ENCODE measurements at regions not wholly inside any gene's neighbourhood (a gene's known extent, or its start where the extent isn't known, plus 50 kb on each side); places are given as distances from the start of the nearest gene placed in this dataset.

- ATAC-seq (ENCODE audit: low read depth in 2 of 2) (no peak), DNase-seq (no peak)
- peaks cover 6% of the 10 kb centered on the region for H3K4me1 ChIP-seq (ENCODE audit: control insufficient read depth, insufficient read depth, low read length, poor library complexity, severe bottlenecking)
- peaks cover 0 to 8% (median 0%) of the 10 kb centered on the region in 7 donors for H3K9me3 Mint-ChIP-seq
- no peak overlapping the region for H3K27ac ChIP-seq (ENCODE audit: insufficient read depth, low read length, poor library complexity, severe bottlenecking)
- H3K4me3 ChIP-seq (ENCODE audit: low read depth, low read length) = no peak overlapping the region
- H3K36me3 Mint-ChIP-seq = no peaks in the 10 kb centered on the region
- H3K27me3 Mint-ChIP-seq = no peaks in the 10 kb centered on the region
- no peaks in the 10 kb centered on the region for H3K27me3 ChIP-seq (ENCODE audit: control insufficient read depth, insufficient read depth, low read length)
- H3K4me1 Mint-ChIP-seq = peaks cover 16 to 41% (median 31%) of the 10 kb centered on the region in 4 donors
- H3K9me3 ChIP-seq (ENCODE audit: control insufficient read depth in 2 of 2, low read length in 2 of 2) = no peaks in the 10 kb centered on the region
- H3K27ac Mint-ChIP-seq = peak overlapping the region in 1 of 3 donors; percentile 20
- no peak overlapping the region for H3K4me3 Mint-ChIP-seq
- no peaks in the 10 kb centered on the region for H3K36me3 ChIP-seq (ENCODE audit: control insufficient read depth, insufficient read depth, low read length)
Measured at GRCh38 chr12:91921555-91921954, 224.1 kb downstream of the BTG1 start.

- Mint-ChIP-seq H3K27ac (peak overlapping the region; percentile 21 to 65 (median 52)), H3K9me3 (peaks cover 0 to 8% (median 0%) of the 10 kb centered on the region in 7 donors), H3K4me1 (peaks cover 21 to 43% (median 31%) of the 10 kb centered on the region in 4 donors), H3K27me3 (no peaks in the 10 kb centered on the region), H3K4me3 (peak overlapping the region in 1 of 4 donors; percentile 53), H3K36me3 (no peaks in the 10 kb centered on the region)
- Histone ChIP-seq H3K4me1 (ENCODE audit: control insufficient read depth, insufficient read depth, low read length, poor library complexity, severe bottlenecking) (peaks cover 6% of the 10 kb centered on the region), H3K9me3 (ENCODE audit: control insufficient read depth in 2 of 2, low read length in 2 of 2) (no peaks in the 10 kb centered on the region), H3K27me3 (ENCODE audit: control insufficient read depth, insufficient read depth, low read length) (no peaks in the 10 kb centered on the region), H3K36me3 (ENCODE audit: control insufficient read depth, insufficient read depth, low read length) (no peaks in the 10 kb centered on the region), H3K27ac (ENCODE audit: insufficient read depth, low read length, poor library complexity, severe bottlenecking) (no peak overlapping the region), H3K4me3 (ENCODE audit: low read depth, low read length) (no peak overlapping the region)
- peak in 1 of 3 donors; percentile 16 for DNase-seq
- ATAC-seq (ENCODE audit: low read depth in 2 of 2) = no peak
Measured at GRCh38 chr12:91920741-91921140, 224.9 kb downstream of the BTG1 start.

- peaks cover 0 to 8% (median 0%) of the 10 kb centered on the region in 7 donors for H3K9me3 Mint-ChIP-seq
- DNase-seq = peak in 1 of 3 donors; percentile 52
Measured at GRCh38 chr12:91920276-91920675, 225.4 kb downstream of the BTG1 start.

GRCh38 chr12:91918431-91918830 is 227.2 kb downstream of the BTG1 start:
- DNase-seq = no peak
- Histone ChIP-seq H3K4me3 (ENCODE audit: low read depth, low read length) (no peak overlapping the region), H3K9me3 (ENCODE audit: control insufficient read depth in 2 of 2, low read length in 2 of 2) (no peaks in the 10 kb centered on the region), H3K36me3 (ENCODE audit: control insufficient read depth, insufficient read depth, low read length) (no peaks in the 10 kb centered on the region), H3K4me1 (ENCODE audit: control insufficient read depth, insufficient read depth, low read length, poor library complexity, severe bottlenecking) (peaks cover 6% of the 10 kb centered on the region), H3K27ac (ENCODE audit: insufficient read depth, low read length, poor library complexity, severe bottlenecking) (no peak overlapping the region), H3K27me3 (ENCODE audit: control insufficient read depth, insufficient read depth, low read length) (no peaks in the 10 kb centered on the region)
- H3K4me3 Mint-ChIP-seq = no peak overlapping the region
- peaks cover 21 to 43% (median 30%) of the 10 kb centered on the region in 4 donors for H3K4me1 Mint-ChIP-seq
- H3K9me3 Mint-ChIP-seq = peaks cover 0 to 8% (median 0%) of the 10 kb centered on the region in 7 donors
- no peaks in the 10 kb centered on the region for H3K36me3 Mint-ChIP-seq
- H3K27me3 Mint-ChIP-seq = no peaks in the 10 kb centered on the region
- no peak for ATAC-seq (ENCODE audit: low read depth in 2 of 2)
- H3K27ac Mint-ChIP-seq = peak overlapping the region in 1 of 3 donors; percentile 42

More at GRCh38 chr12:91920276-91920675, 225.4 kb downstream of the BTG1 start:
- Mint-ChIP-seq H3K27ac (peak overlapping the region in 2 of 3 donors; percentile 52 to 65), H3K4me3 (peak overlapping the region in 1 of 4 donors; percentile 53), H3K36me3 (no peaks in the 10 kb centered on the region), H3K27me3 (no peaks in the 10 kb centered on the region), H3K4me1 (peaks cover 21 to 43% (median 31%) of the 10 kb centered on the region in 4 donors)
- Histone ChIP-seq H3K9me3 (ENCODE audit: control insufficient read depth in 2 of 2, low read length in 2 of 2) (no peaks in the 10 kb centered on the region), H3K4me3 (ENCODE audit: low read depth, low read length) (no peak overlapping the region), H3K27ac (ENCODE audit: insufficient read depth, low read length, poor library complexity, severe bottlenecking) (no peak overlapping the region), H3K4me1 (ENCODE audit: control insufficient read depth, insufficient read depth, low read length, poor library complexity, severe bottlenecking) (peaks cover 6% of the 10 kb centered on the region), H3K36me3 (ENCODE audit: control insufficient read depth, insufficient read depth, low read length) (no peaks in the 10 kb centered on the region), H3K27me3 (ENCODE audit: control insufficient read depth, insufficient read depth, low read length) (no peaks in the 10 kb centered on the region)
- peak; percentile 60 to 66 for ATAC-seq (ENCODE audit: low read depth in 2 of 2)

- H3K27me3 Mint-ChIP-seq = no peaks in the 10 kb centered on the region
- H3K4me1 Mint-ChIP-seq = peaks cover 8 to 33% (median 14%) of the 10 kb centered on the region in 4 donors
- ATAC-seq (ENCODE audit: low read depth in 2 of 2) (no peak), DNase-seq (no peak)
- no peaks in the 10 kb centered on the region for H3K4me1 ChIP-seq (ENCODE audit: control insufficient read depth, insufficient read depth, low read length, poor library complexity, severe bottlenecking)
- peaks cover 0 to 9% (median 0%) of the 10 kb centered on the region in 7 donors for H3K9me3 Mint-ChIP-seq
- H3K27ac ChIP-seq (ENCODE audit: insufficient read depth, low read length, poor library complexity, severe bottlenecking) = no peak overlapping the region
- H3K27ac Mint-ChIP-seq = no peak overlapping the region
- no peaks in the 10 kb centered on the region for H3K27me3 ChIP-seq (ENCODE audit: control insufficient read depth, insufficient read depth, low read length)
- no peaks in the 10 kb centered on the region for H3K36me3 ChIP-seq (ENCODE audit: control insufficient read depth, insufficient read depth, low read length)
- no peaks in the 10 kb centered on the region for H3K36me3 Mint-ChIP-seq
- no peak overlapping the region for H3K4me3 Mint-ChIP-seq
- H3K9me3 ChIP-seq (ENCODE audit: control insufficient read depth in 2 of 2, low read length in 2 of 2) = no peaks in the 10 kb centered on the region
- no peak overlapping the region for H3K4me3 ChIP-seq (ENCODE audit: low read depth, low read length)
Measured at GRCh38 chr12:91914701-91915100, 230.9 kb downstream of the BTG1 start.

GRCh38 chr12:91913651-91914050 is 232.0 kb downstream of the BTG1 start:
- DNase-seq (no peak), ATAC-seq (ENCODE audit: low read depth in 2 of 2) (no peak)
- H3K27ac Mint-ChIP-seq = no peak overlapping the region
- Histone ChIP-seq H3K27me3 (ENCODE audit: control insufficient read depth, insufficient read depth, low read length) (no peaks in the 10 kb centered on the region), H3K4me1 (ENCODE audit: control insufficient read depth, insufficient read depth, low read length, poor library complexity, severe bottlenecking) (no peaks in the 10 kb centered on the region), H3K27ac (ENCODE audit: insufficient read depth, low read length, poor library complexity, severe bottlenecking) (no peak overlapping the region), H3K4me3 (ENCODE audit: low read depth, low read length) (no peak overlapping the region), H3K9me3 (ENCODE audit: control insufficient read depth in 2 of 2, low read length in 2 of 2) (no peaks in the 10 kb centered on the region), H3K36me3 (ENCODE audit: control insufficient read depth, insufficient read depth, low read length) (no peaks in the 10 kb centered on the region)
- H3K4me1 Mint-ChIP-seq = peaks cover 8 to 33% (median 13%) of the 10 kb centered on the region in 4 donors
- H3K4me3 Mint-ChIP-seq = no peak overlapping the region
- H3K9me3 Mint-ChIP-seq = peaks cover 0 to 11% (median 1%) of the 10 kb centered on the region in 7 donors
- no peaks in the 10 kb centered on the region for H3K27me3 Mint-ChIP-seq
- H3K36me3 Mint-ChIP-seq = no peaks in the 10 kb centered on the region

- no peak for ATAC-seq (ENCODE audit: low read depth in 2 of 2)
- H3K4me1 Mint-ChIP-seq = peaks cover 3 to 29% (median 10%) of the 10 kb centered on the region in 4 donors
- Histone ChIP-seq H3K27ac (ENCODE audit: insufficient read depth, low read length, poor library complexity, severe bottlenecking) (no peak overlapping the region), H3K9me3 (ENCODE audit: control insufficient read depth in 2 of 2, low read length in 2 of 2) (no peaks in the 10 kb centered on the region), H3K4me3 (ENCODE audit: low read depth, low read length) (no peak overlapping the region), H3K27me3 (ENCODE audit: control insufficient read depth, insufficient read depth, low read length) (no peaks in the 10 kb centered on the region), H3K36me3 (ENCODE audit: control insufficient read depth, insufficient read depth, low read length) (no peaks in the 10 kb centered on the region), H3K4me1 (ENCODE audit: control insufficient read depth, insufficient read depth, low read length, poor library complexity, severe bottlenecking) (no peaks in the 10 kb centered on the region)
- DNase-seq = no peak
- no peaks in the 10 kb centered on the region for H3K27me3 Mint-ChIP-seq
- H3K27ac Mint-ChIP-seq = no peak overlapping the region
- H3K9me3 Mint-ChIP-seq = peaks cover 0 to 14% (median 2%) of the 10 kb centered on the region in 7 donors
- no peaks in the 10 kb centered on the region for H3K36me3 Mint-ChIP-seq
- no peak overlapping the region for H3K4me3 Mint-ChIP-seq
Measured at GRCh38 chr12:91913124-91913523, 232.5 kb downstream of the BTG1 start.

- no peaks in the 10 kb centered on the region for H3K36me3 Mint-ChIP-seq
- no peak overlapping the region for H3K4me3 Mint-ChIP-seq
- H3K27ac ChIP-seq (ENCODE audit: insufficient read depth, low read length, poor library complexity, severe bottlenecking) = no peak overlapping the region
- H3K27ac Mint-ChIP-seq = no peak overlapping the region
- H3K36me3 ChIP-seq (ENCODE audit: control insufficient read depth, insufficient read depth, low read length) = no peaks in the 10 kb centered on the region
- H3K4me1 ChIP-seq (ENCODE audit: control insufficient read depth, insufficient read depth, low read length, poor library complexity, severe bottlenecking) = no peaks in the 10 kb centered on the region
- no peaks in the 10 kb centered on the region for H3K9me3 ChIP-seq (ENCODE audit: control insufficient read depth in 2 of 2, low read length in 2 of 2)
- peaks cover 0 to 25% (median 8%) of the 10 kb centered on the region in 4 donors for H3K4me1 Mint-ChIP-seq
- no peak overlapping the region for H3K4me3 ChIP-seq (ENCODE audit: low read depth, low read length)
- DNase-seq (no peak), ATAC-seq (ENCODE audit: low read depth in 2 of 2) (no peak)
- no peaks in the 10 kb centered on the region for H3K27me3 Mint-ChIP-seq
- H3K27me3 ChIP-seq (ENCODE audit: control insufficient read depth, insufficient read depth, low read length) = no peaks in the 10 kb centered on the region
- H3K9me3 Mint-ChIP-seq = peaks cover 0 to 18% (median 5%) of the 10 kb centered on the region in 7 donors
Measured at GRCh38 chr12:91912178-91912577, 233.5 kb downstream of the BTG1 start.
